HG03460 (cell line): ENCODE measurements at regions not wholly inside any gene's neighbourhood (a gene's known extent, or its start where the extent isn't known, plus 50 kb on each side); places are given as distances from the start of the nearest gene placed in this dataset.

ENCODE experiments used
- ATAC-seq: cut with Tn5 transposase; IDR thresholded peaks from one replicate; pipeline ENCODE4 v1.9.1; 2021; ENCODE audit not compliant: unreplicated experiment

- no peak for ATAC-seq
These were observed 183.2 kb downstream of the C12orf50 start for GRCh38 chr12:87846045-87846444.

GRCh38 chr12:87841935-87842334 is 187.3 kb downstream of the C12orf50 start:
- no peak for ATAC-seq

DNA sequence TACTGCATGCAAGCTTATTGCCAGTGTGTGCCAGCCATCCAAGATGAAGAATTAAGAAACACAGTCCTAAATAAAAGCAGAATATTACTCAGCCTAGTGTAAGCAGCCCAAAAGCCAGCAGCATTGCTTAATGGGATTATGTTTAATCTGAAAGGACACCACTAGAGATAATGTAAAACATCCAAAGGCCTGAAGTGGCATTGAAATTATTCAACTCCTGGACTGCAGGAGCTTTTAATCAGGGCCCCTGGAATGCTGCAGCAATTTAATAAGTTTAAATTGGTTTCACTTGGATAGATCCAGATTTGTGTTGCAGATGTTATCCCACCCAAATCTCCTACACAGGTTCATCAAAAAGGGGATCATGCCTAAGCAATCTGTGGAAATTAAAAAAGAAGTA is 193.0 kb downstream of the C12orf50 start:
- ATAC-seq = no peak

GRCh38 chr12:87828382-87828973 is 200.7 kb downstream of the C12orf50 start:
- ATAC-seq = no peak

DNA sequence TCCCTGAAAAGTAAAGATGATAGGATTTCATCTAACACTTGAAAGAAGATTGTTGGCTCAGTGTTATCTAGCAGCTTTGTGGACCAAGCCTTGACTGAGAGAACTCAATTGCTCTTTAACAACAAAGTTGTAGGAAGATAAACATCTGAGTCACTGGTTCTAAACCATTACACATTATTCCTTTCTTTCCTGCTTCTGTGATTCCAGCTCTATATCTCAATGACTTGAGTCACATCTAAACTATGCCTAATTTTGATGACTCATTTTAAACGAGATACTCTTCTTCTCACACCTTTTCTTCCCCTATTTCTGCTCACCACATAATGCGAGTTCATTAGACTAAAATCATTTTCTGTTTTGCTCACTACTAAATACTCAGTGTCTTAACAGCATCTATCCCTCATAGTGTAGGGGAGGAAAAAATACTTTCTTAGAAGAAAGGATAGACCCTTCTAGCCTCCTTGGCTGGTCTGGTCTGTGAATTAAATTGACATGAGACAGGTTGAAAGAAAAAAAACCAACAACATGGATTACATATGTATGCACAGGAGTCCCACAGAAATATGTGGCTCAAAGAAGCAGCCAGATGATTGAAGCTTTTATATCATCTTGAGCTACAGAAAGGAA is 201.4 kb downstream of the C12orf50 start:
- no peak for ATAC-seq

GRCh38 chr12:87822923-87823322 is 206.3 kb downstream of the C12orf50 start:
- ATAC-seq = no peak

DNA sequence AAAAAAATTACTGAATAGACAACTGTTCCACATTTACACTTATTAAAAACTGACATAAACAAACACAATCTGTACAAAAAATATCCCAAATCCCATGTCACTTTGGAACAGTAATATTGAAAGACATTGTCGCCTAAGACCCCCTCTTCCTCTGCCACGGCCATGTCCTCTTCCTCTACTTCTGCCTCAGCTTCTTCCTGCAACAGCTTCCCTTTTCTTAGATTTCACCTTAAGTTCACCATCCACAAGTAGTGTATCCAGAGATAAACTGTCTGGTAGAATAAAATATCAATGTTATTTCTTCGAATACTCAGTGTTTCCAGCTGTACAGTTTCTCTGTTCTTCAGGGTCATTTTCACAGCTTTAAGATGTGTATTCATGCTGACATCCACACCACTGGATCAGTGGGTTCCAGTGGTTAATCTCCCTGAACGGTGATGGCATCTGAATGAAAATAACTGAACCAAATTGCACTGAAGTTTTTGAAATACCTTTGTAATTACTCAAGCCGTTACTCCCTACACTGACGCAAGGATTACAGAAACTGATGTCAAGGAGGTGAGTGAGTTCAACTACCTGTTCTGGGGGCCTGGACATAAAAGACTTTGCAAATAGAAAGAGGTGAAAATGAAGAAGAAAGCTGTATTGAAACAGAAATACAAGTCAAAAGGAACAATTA is 208.5 kb downstream of the C12orf50 start:
- no peak for ATAC-seq

- no peak for ATAC-seq
These were observed 210.8 kb downstream of the C12orf50 start for GRCh38 chr12:87818441-87818840.

GRCh38 chr12:87815771-87816585 is 213.2 kb downstream of the C12orf50 start:
- no peak for ATAC-seq

GRCh38 chr12:87814625-87815024 is 214.6 kb downstream of the C12orf50 start:
- ATAC-seq = no peak

GRCh38 chr12:87813476-87814234 is 215.5 kb downstream of the C12orf50 start:
- no peak for ATAC-seq

GRCh38 chr12:87812681-87813080 is 216.5 kb downstream of the C12orf50 start:
- no peak for ATAC-seq

GRCh38 chr12:87812030-87812429 is 217.2 kb downstream of the C12orf50 start:
- ATAC-seq = no peak

DNA sequence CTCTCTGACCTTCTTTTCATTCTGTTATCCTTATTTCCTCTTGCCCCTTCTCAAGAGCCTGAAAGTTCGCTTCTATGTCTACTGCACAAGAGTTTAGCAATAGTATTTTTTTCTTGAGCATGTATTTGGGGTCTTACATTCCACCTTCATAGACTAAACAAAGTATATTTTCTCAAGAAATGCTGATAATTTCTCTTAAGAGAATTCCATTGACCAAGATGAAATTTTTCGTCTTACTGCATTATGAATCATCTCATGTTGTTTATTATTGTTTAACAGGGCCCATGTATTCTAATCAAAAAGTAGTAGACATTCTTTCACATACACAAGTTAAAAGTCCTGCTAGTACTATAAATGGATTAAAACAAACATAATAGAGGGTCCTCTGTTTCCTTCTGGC is 219.3 kb downstream of the C12orf50 start:
- no peak for ATAC-seq

DNA sequence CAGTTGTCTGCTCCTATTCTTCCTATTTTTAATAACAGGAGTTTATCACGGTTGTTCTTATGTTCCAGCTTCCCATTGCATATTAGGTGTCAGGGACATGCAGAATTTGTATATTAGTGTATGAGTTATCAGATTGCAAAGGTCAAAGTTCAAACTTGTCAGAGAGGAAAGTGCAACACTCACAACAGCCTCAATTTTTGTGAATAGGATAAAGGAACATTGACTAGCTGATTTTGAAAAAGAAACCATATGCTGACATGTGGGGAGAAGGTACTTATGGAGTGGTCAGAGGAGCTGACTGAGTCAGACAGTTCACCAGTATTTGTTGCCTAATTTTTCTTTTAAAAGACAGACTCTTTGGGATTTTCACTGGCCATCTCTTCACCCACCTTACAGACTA is 222.1 kb downstream of the C12orf50 start:
- ATAC-seq = no peak

GRCh38 chr12:87806310-87806709 is 222.9 kb downstream of the C12orf50 start:
- ATAC-seq = no peak

GRCh38 chr12:87804386-87804785 is 224.8 kb downstream of the C12orf50 start:
- no peak for ATAC-seq

DNA sequence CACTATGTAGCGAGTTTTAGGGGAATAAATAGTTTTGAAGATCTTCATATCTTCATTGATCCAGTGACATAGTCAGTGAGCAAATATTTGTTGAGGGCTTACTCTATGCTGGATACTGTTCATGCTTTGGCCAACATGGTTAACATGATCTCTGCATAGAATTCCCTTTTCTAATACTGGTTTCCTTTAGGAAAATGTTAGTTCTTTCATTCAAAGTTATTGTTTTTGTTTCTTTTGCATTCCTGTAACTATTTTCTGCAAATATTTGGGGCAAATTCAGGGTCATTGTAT is 226.5 kb downstream of the C12orf50 start:
- ATAC-seq = no peak

- no peak for ATAC-seq
These were observed 227.1 kb downstream of the C12orf50 start for GRCh38 chr12:87801860-87802720.

DNA sequence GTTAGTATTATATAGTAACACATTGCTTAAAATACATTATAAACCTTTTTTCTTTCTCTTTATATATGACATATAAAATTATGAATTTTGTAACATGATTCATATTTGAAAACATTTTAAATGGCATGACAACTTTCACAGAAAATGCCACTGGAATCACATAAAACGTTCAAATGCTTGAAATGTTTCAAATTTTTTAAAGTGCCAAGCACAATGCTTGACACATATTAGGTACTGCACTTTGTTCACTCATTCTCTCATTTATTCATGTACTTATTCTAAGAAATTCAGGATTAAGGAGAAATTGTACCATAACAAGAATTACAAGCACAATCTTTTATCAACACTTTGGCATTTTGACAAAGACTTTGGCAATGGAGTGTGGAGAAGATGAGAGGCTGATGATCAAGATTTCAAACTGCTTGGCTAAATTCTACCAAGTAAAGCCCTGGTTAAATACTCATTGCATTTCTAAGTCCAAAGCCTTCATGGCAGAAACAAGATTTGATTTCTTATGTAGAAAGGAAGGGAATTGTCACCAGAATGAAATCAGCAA is 232.2 kb downstream of the C12orf50 start:
- ATAC-seq = no peak
